ENCODE measurements at regions not wholly inside any gene's neighbourhood (a gene's known extent, or its start where the extent isn't known, plus 50 kb on each side); places are given as distances from the start of the nearest gene placed in this dataset.

- no peaks in the 10 kb centered on the region for H3K36me3 ChIP-seq
- TF ChIP-seq CTCF (IDR thresholded peaks at IDR 0.05) = no peak
- no peak overlapping the region for H3K27ac ChIP-seq
- no peaks in the 10 kb centered on the region for H3K27me3 ChIP-seq
- DNase-seq = no peak
- intact Hi-C loops (cut with DNase I) = loop anchor here in 1 of 10 donors (10.0 kb wide), 1 partner anchor 66 kb away; no protein-coding TSS in a partner anchor
- WGBS, 2 donors = 69 to 76% methylated on average over 7 of the region's 7 CpGs
- no peak overlapping the region for H3K4me3 ChIP-seq
- H3K9me3 ChIP-seq = peaks cover 0 to 16% (median 0%) of the 10 kb centered on the region in 11 donors
- H3K4me1 ChIP-seq = no peaks in the 10 kb centered on the region
- ATAC-seq = no peak
Measured at GRCh38 chr9:99488131-99489059, 266.3 kb downstream of the SEC61B start.

- Histone ChIP-seq H3K36me3 (no peaks in the 10 kb centered on the region), H3K27ac (no peak overlapping the region), H3K4me1 (no peaks in the 10 kb centered on the region), H3K9me3 (peaks cover 0 to 12% (median 0%) of the 10 kb centered on the region in 11 donors), H3K27me3 (no peaks in the 10 kb centered on the region), H3K4me3 (no peak overlapping the region)
- intact Hi-C loops (cut with DNase I) = loop anchor here in 1 of 10 donors (10.0 kb wide), 1 partner anchor 66 kb away; no protein-coding TSS in a partner anchor
- no peak for TF ChIP-seq CTCF (IDR thresholded peaks at IDR 0.05)
- ATAC-seq = no peak
- no peak for DNase-seq
Measured at GRCh38 chr9:99489060-99489413, 267.0 kb downstream of the SEC61B start.

- Histone ChIP-seq H3K9me3 (no peaks in the 10 kb centered on the region), H3K4me1 (no peaks in the 10 kb centered on the region), H3K36me3 (no peaks in the 10 kb centered on the region), H3K4me3 (no peak overlapping the region), H3K27ac (no peak overlapping the region), H3K27me3 (no peaks in the 10 kb centered on the region)
- WGBS, 2 donors = 57% methylated on average over 3 of the region's 3 CpGs
- intact Hi-C loops (cut with DNase I) = no loop called here
- no peak for DNase-seq
- no peak for TF ChIP-seq CTCF (IDR thresholded peaks at IDR 0.05)
- no peak for ATAC-seq
Measured at GRCh38 chr9:99490729-99491128, 268.6 kb downstream of the SEC61B start.

- WGBS, 2 donors = 72 to 76% methylated on average over 10 of the region's 10 CpGs
Measured at GRCh38 chr9:99491408-99492158, 269.5 kb downstream of the SEC61B start.

More at GRCh38 chr9:99491408-99492158, 269.5 kb downstream of the SEC61B start:
- DNase-seq (no peak), ATAC-seq (no peak)
- Histone ChIP-seq H3K4me1 (no peaks in the 10 kb centered on the region), H3K36me3 (no peaks in the 10 kb centered on the region), H3K9me3 (no peaks in the 10 kb centered on the region), H3K27ac (no peak overlapping the region), H3K4me3 (no peak overlapping the region), H3K27me3 (no peaks in the 10 kb centered on the region)
- intact Hi-C loops (cut with DNase I) = no loop called here
- TF ChIP-seq CTCF (IDR thresholded peaks at IDR 0.05) = no peak
